Gastrocnemius medialis (tissue), 4 donors: ENCODE measurements at regions not wholly inside any gene's neighbourhood (a gene's known extent, or its start where the extent isn't known, plus 50 kb on each side); places are given as distances from the start of the nearest gene placed in this dataset.

Experiments used
- ATAC-seq, 2 donors: fragments of 150-250 bp; one replicate each; pipeline ENCODE4 v1.9.1; 2016
- DNase-seq, 2 donors: peaks; one replicate each; pipeline ENCODE4 v3.0.0-alpha.2; 2019
- H3K27ac ChIP-seq, 4 donors: fragments of 200-600 bp; sonication (generic); 1 replicate in 1 of 4; 2 replicates in 3 of 4; pipeline ENCODE4 v1.5.1; 2016 to 2018; ENCODE audit warnings: mild to moderate bottlenecking in 2 of 4, moderate library complexity in 1 of 4
- H3K27me3 ChIP-seq, 3 donors: fragments of 200-600 bp; sonication (generic) in 2 of 3; 1 replicate in 1 of 3; 2 replicates in 2 of 3; pipeline versions ENCODE4 v1.5.1 to v1.6.0; 2016 to 2019; ENCODE audit warnings: mild to moderate bottlenecking in 1 of 3, moderate library complexity in 1 of 3
- H3K36me3 ChIP-seq, 2 donors: fragments of 200-600 bp; sonication (generic) in 1 of 2; one replicate each; pipeline ENCODE4 v1.5.1; 2017 to 2018
- H3K4me1 ChIP-seq, 2 donors: fragments of 200-600 bp; sonication (generic) in 1 of 2; one replicate each; pipeline ENCODE4 v1.5.1; 2016 to 2017; ENCODE audit warnings: mild to moderate bottlenecking in 2 of 2
- H3K4me3 ChIP-seq, 4 donors: fragments of 200-600 bp; sonication (generic) in 3 of 4; 1 replicate in 1 of 4; 2 replicates in 3 of 4; pipeline ENCODE4 v1.5.1; 2016 to 2019; ENCODE audit warnings: mild to moderate bottlenecking in 2 of 4
- H3K9me3 ChIP-seq, 3 donors: fragments of 200-600 bp; sonication (generic) in 2 of 3; 1 replicate in 1 of 3; 2 replicates in 2 of 3; pipeline ENCODE4 v1.5.1; 2016 to 2019
- POLR2A ChIP-seq, 2 donors: fragments of 450-650 bp; IDR thresholded peaks; one replicate each; pipeline ENCODE4 v1.6.1; 2017; ENCODE audit warnings: antibody characterized with exemption in 2 of 2, mild to moderate bottlenecking in 2 of 2, moderate library complexity in 2 of 2
- in situ Hi-C, 4 donors: fragments of 200-750 bp; cut with MboI; loops; one replicate each; pipeline versions ENCODE4 v1.15.0 to v1.8.0; 2017; ENCODE audit warnings: low sequenced_read_pairs in 4 of 4
- intact Hi-C: fragments of 100-400 bp; cut with DNase I; formaldehyde crosslinking; loops from one replicate; pipeline ENCODE4 v1.15.1; 2023; ENCODE audit warnings: low total_unique reads
- TF ChIP-seq, protein P1 (sequence below), 5 experiments: fragments of 450-650 bp in 3 of 5; fragments of 200-600 bp in 2 of 5; sonication (generic) in 2 of 5; IDR thresholded peaks in 4 of 5; conservative IDR thresholded peaks in 1 of 5; 1 replicate in 4 of 5; 2 replicates in 1 of 5; pipeline ENCODE4 v1.5.1; 2016 to 2019; ENCODE audit warnings: antibody characterized with exemption in 5 of 5, mild to moderate bottlenecking in 3 of 5, moderate library complexity in 3 of 5

- no peak overlapping the region for H3K27ac ChIP-seq
- intact Hi-C loops (no loop called here), in situ Hi-C loops (loop anchor here in 2 of 4 donors (25.0 kb wide), 1 partner anchor 564 kb away; no protein-coding TSS in a partner anchor)
- no peaks in the 10 kb centered on the region for H3K4me1 ChIP-seq
- ATAC-seq (no peak), DNase-seq (no peak)
- H3K36me3 ChIP-seq: no peaks in the 10 kb centered on the region
- no peak for TF ChIP-seq POLR2A (IDR thresholded peaks at IDR 0.05)
- TF ChIP-seq, protein P1, sequence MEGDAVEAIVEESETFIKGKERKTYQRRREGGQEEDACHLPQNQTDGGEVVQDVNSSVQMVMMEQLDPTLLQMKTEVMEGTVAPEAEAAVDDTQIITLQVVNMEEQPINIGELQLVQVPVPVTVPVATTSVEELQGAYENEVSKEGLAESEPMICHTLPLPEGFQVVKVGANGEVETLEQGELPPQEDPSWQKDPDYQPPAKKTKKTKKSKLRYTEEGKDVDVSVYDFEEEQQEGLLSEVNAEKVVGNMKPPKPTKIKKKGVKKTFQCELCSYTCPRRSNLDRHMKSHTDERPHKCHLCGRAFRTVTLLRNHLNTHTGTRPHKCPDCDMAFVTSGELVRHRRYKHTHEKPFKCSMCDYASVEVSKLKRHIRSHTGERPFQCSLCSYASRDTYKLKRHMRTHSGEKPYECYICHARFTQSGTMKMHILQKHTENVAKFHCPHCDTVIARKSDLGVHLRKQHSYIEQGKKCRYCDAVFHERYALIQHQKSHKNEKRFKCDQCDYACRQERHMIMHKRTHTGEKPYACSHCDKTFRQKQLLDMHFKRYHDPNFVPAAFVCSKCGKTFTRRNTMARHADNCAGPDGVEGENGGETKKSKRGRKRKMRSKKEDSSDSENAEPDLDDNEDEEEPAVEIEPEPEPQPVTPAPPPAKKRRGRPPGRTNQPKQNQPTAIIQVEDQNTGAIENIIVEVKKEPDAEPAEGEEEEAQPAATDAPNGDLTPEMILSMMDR (IDR thresholded peaks at IDR 0.05 in 4 of 5, conservative IDR thresholded peaks at IDR 0.05 in 1 of 5): no peak
- H3K4me3 ChIP-seq: no peak overlapping the region
- no peaks in the 10 kb centered on the region for H3K9me3 ChIP-seq
- peaks cover 0 to 3% (median 0%) of the 10 kb centered on the region in 3 donors for H3K27me3 ChIP-seq
Observed at GRCh38 chr15:81498294-81498693, 124.3 kb upstream of the TMC3 start.

DNA sequence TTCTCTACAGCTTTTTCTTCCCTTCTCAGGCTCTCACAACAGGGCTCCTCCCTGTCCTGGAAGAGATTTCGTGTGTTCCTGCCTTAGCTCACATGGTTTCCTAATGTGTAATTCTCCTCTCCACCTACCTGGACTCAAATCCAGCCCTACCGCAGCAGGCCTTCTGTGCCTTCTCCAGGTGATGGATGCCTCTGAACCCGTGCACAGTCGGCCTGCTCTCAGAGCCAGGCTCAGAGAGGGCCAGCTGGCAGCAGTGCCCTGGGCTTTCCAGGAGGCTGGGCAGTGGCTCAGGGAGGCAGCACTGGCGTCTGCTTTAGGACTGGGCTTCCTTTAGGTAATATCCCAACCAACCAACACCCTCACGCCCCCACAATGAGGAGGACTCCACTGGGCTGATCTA, 123.2 kb upstream of the TMC3 start:
- no peak for TF ChIP-seq POLR2A (IDR thresholded peaks at IDR 0.05)
- TF ChIP-seq, protein P1 (IDR thresholded peaks at IDR 0.05 in 4 of 5, conservative IDR thresholded peaks at IDR 0.05 in 1 of 5): no peak
- intact Hi-C loops (no loop called here), in situ Hi-C loops (loop anchor here in 2 of 4 donors (25.0 kb wide), 1 partner anchor 565 kb away; no protein-coding TSS in a partner anchor)
- H3K4me1 ChIP-seq: no peaks in the 10 kb centered on the region
- H3K36me3 ChIP-seq: no peaks in the 10 kb centered on the region
- DNase-seq (no peak), ATAC-seq (no peak)
- H3K27ac ChIP-seq: no peak overlapping the region
- H3K4me3 ChIP-seq: no peak overlapping the region
- no peaks in the 10 kb centered on the region for H3K9me3 ChIP-seq
- peaks cover 0 to 3% (median 0%) of the 10 kb centered on the region in 3 donors for H3K27me3 ChIP-seq

DNA sequence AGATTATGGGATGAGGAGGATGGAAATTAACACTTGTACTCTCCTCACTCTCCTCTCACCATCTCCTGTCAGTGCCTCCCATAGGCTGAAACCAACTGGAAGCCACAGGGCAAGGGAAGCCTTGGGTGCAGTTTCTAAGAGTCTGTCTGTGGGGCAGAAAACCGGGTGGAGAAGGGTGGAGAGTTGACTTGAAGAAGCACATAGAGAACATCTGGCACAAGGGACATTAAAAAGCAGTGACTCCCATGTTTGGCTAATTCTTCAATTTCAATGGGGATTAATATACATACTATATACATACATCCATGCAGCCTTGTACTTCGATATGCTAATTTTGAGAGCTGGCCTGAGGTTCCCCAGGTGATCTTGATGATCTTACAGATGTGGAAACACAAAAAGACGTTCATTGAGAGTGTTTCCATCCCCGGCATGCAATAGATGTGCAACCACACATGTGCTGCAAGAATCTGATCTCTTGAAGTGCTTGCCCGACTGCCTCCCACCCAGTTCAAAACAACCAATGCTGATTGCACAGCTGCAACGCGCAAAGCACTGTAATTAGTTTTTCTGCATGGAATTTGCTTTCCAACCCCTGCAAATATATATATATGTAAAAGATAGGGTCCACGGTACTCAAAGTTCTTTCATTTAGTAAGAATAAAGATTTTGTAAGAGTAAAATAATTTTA, 121.9 kb upstream of the TMC3 start:
- Histone ChIP-seq H3K27ac (no peak overlapping the region), H3K4me3 (no peak overlapping the region), H3K4me1 (no peaks in the 10 kb centered on the region), H3K27me3 (peaks cover 0 to 3% (median 0%) of the 10 kb centered on the region in 3 donors), H3K36me3 (no peaks in the 10 kb centered on the region), H3K9me3 (no peaks in the 10 kb centered on the region)
- intact Hi-C loops (no loop called here), in situ Hi-C loops (loop anchor here in 2 of 4 donors (25.0 kb wide), 1 partner anchor 566 kb away; no protein-coding TSS in a partner anchor)
- DNase-seq (no peak), ATAC-seq (no peak)
- TF ChIP-seq, protein P1 (IDR thresholded peaks at IDR 0.05 in 4 of 5, conservative IDR thresholded peaks at IDR 0.05 in 1 of 5): no peak
- no peak for TF ChIP-seq POLR2A (IDR thresholded peaks at IDR 0.05)

DNA sequence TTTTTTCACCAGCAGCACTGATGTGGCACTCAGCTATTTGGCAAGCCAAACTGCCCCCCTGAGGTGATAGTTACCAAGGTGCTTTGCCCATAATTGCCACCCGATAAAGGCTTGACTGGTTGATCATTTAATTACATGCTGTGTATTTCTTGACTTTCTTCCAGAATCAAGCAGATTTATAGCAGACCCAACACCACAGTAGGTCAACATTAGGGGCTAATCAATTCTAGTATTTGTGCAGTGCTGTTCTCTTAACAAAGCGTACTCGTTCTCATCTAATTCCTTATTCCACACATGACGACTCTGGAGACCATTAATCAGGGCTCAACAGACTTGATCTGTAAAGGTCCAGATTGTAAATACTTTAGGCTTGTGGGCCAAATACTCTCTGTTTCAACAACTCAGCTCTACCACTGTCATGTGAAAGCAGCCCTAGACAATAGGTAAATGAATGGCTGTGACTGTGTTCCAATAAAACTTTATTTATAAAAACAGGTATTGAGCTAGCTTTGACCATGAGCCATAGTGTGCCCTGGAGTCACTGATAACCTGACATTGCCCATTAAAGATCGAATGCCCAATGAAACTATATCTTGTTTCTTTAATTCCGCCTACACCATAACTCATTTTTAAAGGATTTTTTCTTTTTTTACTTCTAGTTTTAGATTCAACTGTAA, 119.1 kb upstream of the TMC3 start:
- DNase-seq: no peak
- no peak for ATAC-seq
- no peak for TF ChIP-seq POLR2A (IDR thresholded peaks at IDR 0.05)
- TF ChIP-seq, protein P1 (IDR thresholded peaks at IDR 0.05 in 4 of 5, conservative IDR thresholded peaks at IDR 0.05 in 1 of 5): no peak
- Histone ChIP-seq H3K4me1 (no peaks in the 10 kb centered on the region), H3K27ac (no peak overlapping the region), H3K27me3 (peaks cover 0 to 5% (median 0%) of the 10 kb centered on the region in 3 donors), H3K4me3 (no peak overlapping the region), H3K36me3 (no peaks in the 10 kb centered on the region), H3K9me3 (no peaks in the 10 kb centered on the region)
- in situ Hi-C loops (loop anchor here in 2 of 4 donors (25.0 kb wide), 1 partner anchor 569 kb away; no protein-coding TSS in a partner anchor), intact Hi-C loops (no loop called here)
